ENCODE measurements at regions not wholly inside any gene's neighbourhood (a gene's known extent, or its start where the extent isn't known, plus 50 kb on each side); places are given as distances from the start of the nearest gene placed in this dataset.
"Not testable (repeated sequence)": the region's sequence is repeated elsewhere in the genome, so short reads cannot be mapped to it uniquely, and the experiment has no call there.

DNA sequence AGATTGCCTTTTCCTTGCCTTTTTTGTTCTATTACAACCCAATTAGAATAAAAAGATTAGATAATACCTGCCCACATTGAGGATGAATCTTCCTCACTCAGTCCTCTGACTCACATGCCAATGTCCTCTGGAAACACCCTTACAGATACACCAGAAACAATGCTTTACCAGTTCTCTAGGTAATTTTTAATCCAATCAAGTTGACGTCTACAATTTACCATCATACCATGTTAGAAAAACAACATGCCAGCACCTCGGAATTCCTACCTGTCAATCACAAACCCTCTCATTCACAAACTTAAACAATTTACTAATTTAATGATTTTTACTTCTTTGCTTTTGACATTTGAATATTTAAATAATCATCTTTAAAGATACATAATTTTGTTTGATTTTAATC lies 953.8 kb downstream of the TRHDE start:
- H3K9me3 Mint-ChIP-seq (ENCODE audit: low read depth) = no peaks in the 10 kb centered on the region
- H3K4me3 Mint-ChIP-seq (ENCODE audit: unreplicated experiment) = no peak overlapping the region
- no peak for DNase-seq (ENCODE audit: low spot score)
- H3K27ac Mint-ChIP-seq (ENCODE audit: unreplicated experiment) = no peak overlapping the region
- no peaks in the 10 kb centered on the region for H3K27me3 Mint-ChIP-seq (ENCODE audit: low read depth)
- H3K4me1 Mint-ChIP-seq (ENCODE audit: low read depth) = no peaks in the 10 kb centered on the region
- no peaks in the 10 kb centered on the region for H3K36me3 Mint-ChIP-seq (ENCODE audit: low read depth)
- TF ChIP-seq, protein P1, sequence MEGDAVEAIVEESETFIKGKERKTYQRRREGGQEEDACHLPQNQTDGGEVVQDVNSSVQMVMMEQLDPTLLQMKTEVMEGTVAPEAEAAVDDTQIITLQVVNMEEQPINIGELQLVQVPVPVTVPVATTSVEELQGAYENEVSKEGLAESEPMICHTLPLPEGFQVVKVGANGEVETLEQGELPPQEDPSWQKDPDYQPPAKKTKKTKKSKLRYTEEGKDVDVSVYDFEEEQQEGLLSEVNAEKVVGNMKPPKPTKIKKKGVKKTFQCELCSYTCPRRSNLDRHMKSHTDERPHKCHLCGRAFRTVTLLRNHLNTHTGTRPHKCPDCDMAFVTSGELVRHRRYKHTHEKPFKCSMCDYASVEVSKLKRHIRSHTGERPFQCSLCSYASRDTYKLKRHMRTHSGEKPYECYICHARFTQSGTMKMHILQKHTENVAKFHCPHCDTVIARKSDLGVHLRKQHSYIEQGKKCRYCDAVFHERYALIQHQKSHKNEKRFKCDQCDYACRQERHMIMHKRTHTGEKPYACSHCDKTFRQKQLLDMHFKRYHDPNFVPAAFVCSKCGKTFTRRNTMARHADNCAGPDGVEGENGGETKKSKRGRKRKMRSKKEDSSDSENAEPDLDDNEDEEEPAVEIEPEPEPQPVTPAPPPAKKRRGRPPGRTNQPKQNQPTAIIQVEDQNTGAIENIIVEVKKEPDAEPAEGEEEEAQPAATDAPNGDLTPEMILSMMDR (IDR thresholded peaks at IDR 0.05) = no peak

DNA sequence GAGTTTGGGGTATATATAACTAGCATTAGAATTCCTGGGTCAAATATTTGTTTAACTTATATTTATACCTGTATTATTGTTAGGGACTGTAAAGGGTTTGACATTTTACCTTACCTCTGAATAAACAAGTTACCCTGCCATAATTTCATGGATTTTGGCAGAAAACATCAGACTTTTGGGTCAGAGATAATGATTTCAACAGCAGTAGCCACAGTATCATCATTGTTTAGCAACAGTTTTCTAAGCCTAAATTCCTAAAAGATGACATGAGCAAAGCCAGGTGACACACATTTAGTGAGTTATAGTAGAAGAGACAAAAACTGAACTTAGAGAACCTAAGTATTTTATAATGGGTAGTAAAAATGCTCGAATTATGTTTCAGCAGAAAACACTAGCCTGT lies 954.4 kb downstream of the TRHDE start:
- H3K27ac Mint-ChIP-seq (ENCODE audit: unreplicated experiment) = no peak overlapping the region
- TF ChIP-seq, protein P1 (IDR thresholded peaks at IDR 0.05) = no peak
- no peaks in the 10 kb centered on the region for H3K27me3 Mint-ChIP-seq (ENCODE audit: low read depth)
- H3K4me1 Mint-ChIP-seq (ENCODE audit: low read depth) = no peaks in the 10 kb centered on the region
- DNase-seq (ENCODE audit: low spot score) = no peak
- no peaks in the 10 kb centered on the region for H3K36me3 Mint-ChIP-seq (ENCODE audit: low read depth)
- peaks cover 4% of the 10 kb centered on the region for H3K9me3 Mint-ChIP-seq (ENCODE audit: low read depth)
- H3K4me3 Mint-ChIP-seq (ENCODE audit: unreplicated experiment) = no peak overlapping the region

DNA sequence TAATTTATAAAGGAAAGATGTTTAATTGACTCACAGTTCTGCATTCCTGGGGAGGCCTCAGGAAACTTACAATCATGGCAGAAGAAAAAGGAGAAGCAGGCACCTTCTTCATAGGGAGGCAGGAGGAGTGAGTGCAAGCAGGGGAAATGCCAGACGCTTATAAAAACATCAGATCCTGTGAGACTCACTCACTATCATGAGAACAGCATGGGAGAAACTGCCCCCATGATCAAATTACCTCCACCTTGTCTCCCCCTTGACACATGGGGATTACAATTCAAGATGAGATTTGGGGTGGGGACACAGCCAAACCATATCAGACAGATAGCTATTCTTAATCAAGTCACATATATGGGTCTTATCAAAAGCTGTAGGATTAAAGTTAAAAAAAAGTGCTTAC lies 956.7 kb downstream of the TRHDE start:
- not testable (repeated sequence) for H3K36me3 Mint-ChIP-seq (ENCODE audit: low read depth); H3K4me1 Mint-ChIP-seq (ENCODE audit: low read depth); DNase-seq (ENCODE audit: low spot score); H3K27ac Mint-ChIP-seq (ENCODE audit: unreplicated experiment); H3K27me3 Mint-ChIP-seq (ENCODE audit: low read depth); H3K4me3 Mint-ChIP-seq (ENCODE audit: unreplicated experiment)
- peaks cover 12% of the 10 kb centered on the region for H3K9me3 Mint-ChIP-seq (ENCODE audit: low read depth)

DNA sequence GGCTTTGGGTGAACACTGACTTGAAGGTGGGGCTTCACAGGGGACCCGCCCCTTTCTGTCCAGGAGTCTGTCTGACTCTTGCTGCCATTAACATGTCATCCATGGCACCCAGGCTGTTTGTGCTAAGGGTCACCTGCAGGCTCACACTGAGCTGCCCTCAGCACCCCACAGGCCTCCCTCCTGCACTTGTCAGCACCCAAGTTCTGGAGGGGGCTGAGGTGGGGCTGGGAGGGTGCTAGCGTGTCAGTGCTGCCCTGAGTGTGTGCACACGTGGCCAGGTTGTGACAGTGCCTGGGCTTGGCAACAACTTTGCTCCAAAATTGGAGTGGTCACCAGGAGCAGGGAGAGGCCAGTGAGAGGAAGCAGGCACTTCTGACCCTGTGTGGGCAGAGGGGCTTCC lies 963.2 kb downstream of the TRHDE start:
- Mint-ChIP-seq H3K9me3 (ENCODE audit: low read depth) (peaks cover 26% of the 10 kb centered on the region), H3K27me3 (ENCODE audit: low read depth) (no peaks in the 10 kb centered on the region), H3K27ac (ENCODE audit: unreplicated experiment) (no peak overlapping the region), H3K4me3 (ENCODE audit: unreplicated experiment) (no peak overlapping the region), H3K36me3 (ENCODE audit: low read depth) (no peaks in the 10 kb centered on the region), H3K4me1 (ENCODE audit: low read depth) (no peaks in the 10 kb centered on the region)
- TF ChIP-seq, protein P1 (IDR thresholded peaks at IDR 0.05) = no peak
- peak; percentile 71 for DNase-seq (ENCODE audit: low spot score)

DNA sequence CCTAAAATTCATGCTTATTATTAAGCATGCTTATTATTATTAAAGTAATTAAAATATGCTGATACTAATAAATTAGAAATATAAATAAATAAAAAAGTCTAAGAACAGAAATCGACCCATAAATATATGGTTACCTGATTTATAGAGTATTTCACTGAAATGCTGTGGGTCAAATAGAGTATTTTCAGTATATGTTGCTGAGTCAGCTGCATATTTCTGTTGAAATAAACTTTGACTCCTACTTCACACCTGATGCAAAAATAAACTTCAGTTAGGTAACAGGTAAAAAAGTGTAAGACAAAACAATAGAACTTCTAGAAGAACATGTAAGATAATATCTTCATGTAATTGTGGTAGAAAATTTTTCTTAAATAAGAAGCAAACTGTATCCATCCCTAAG lies 967.9 kb downstream of the TRHDE start:
- H3K4me3 Mint-ChIP-seq (ENCODE audit: unreplicated experiment) = no peak overlapping the region
- no peaks in the 10 kb centered on the region for H3K4me1 Mint-ChIP-seq (ENCODE audit: low read depth)
- TF ChIP-seq, protein P1 (IDR thresholded peaks at IDR 0.05) = no peak
- no peak for DNase-seq (ENCODE audit: low spot score)
- no peak overlapping the region for H3K27ac Mint-ChIP-seq (ENCODE audit: unreplicated experiment)
- peaks cover 12% of the 10 kb centered on the region for H3K9me3 Mint-ChIP-seq (ENCODE audit: low read depth)
- no peaks in the 10 kb centered on the region for H3K27me3 Mint-ChIP-seq (ENCODE audit: low read depth)
- no peaks in the 10 kb centered on the region for H3K36me3 Mint-ChIP-seq (ENCODE audit: low read depth)

DNA sequence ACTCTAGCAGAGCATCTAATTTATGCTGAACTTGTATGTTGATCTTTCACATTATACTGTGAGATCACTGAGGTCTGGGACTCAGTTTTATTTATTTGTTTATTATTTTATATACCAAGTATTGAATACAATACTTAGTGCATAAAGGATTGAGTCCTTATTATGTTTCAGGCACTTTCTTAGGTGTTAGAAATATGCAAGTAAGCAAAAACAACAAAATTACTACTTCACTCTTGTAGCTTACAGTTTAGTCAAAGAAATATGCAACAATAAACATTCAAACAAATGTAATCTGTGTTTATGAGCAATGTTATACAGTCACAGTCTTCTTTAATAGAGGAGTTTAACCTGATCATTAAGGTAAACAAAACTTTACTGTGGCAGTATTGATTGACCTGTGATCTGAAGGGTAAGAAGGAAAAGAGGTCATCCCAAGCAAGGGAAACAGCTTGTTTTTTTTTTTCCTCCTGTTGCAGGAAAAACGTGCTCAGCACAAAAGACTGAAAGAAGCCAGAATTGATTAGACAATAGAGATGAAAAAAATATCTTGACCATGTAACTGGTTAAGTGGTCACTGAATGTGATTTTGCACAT lies 990.7 kb downstream of the TRHDE start:
- no peaks in the 10 kb centered on the region for H3K27me3 Mint-ChIP-seq (ENCODE audit: low read depth)
- peaks cover 22% of the 10 kb centered on the region for H3K9me3 Mint-ChIP-seq (ENCODE audit: low read depth)
- no peak overlapping the region for H3K27ac Mint-ChIP-seq (ENCODE audit: unreplicated experiment)
- DNase-seq (ENCODE audit: low spot score) = no peak
- no peaks in the 10 kb centered on the region for H3K4me1 Mint-ChIP-seq (ENCODE audit: low read depth)
- no peak overlapping the region for H3K4me3 Mint-ChIP-seq (ENCODE audit: unreplicated experiment)
- TF ChIP-seq, protein P1 (IDR thresholded peaks at IDR 0.05) = no peak
- H3K36me3 Mint-ChIP-seq (ENCODE audit: low read depth) = no peaks in the 10 kb centered on the region

Data from chondrocyte (in vitro differentiated cells).